RPMI8226 (cell line): ENCODE measurements at regions not wholly inside any gene's neighbourhood (a gene's known extent, or its start where the extent isn't known, plus 50 kb on each side); places are given as distances from the start of the nearest gene placed in this dataset.

Experiments used
- DNase-seq: peaks from one replicate; pipeline ENCODE4 v3.0.0-alpha.2; 2015

GRCh38 chr3:168570404-168571155 is 474.9 kb upstream of the GOLIM4 start:
- DNase-seq, result no peak

- no peak for DNase-seq
Observed at GRCh38 chr3:168558728-168559411, 463.1 kb upstream of the GOLIM4 start.

GRCh38 chr3:168552251-168552650 is 456.5 kb upstream of the GOLIM4 start:
- no peak for DNase-seq

- no peak for DNase-seq
Observed at GRCh38 chr3:168548719-168549118, 453.0 kb upstream of the GOLIM4 start.

- DNase-seq, result no peak
Observed at GRCh38 chr3:168546707-168547106, 451.0 kb upstream of the GOLIM4 start.

GRCh38 chr3:168545591-168545990 is 449.9 kb upstream of the GOLIM4 start:
- no peak for DNase-seq

- no peak for DNase-seq
Observed at GRCh38 chr3:168544097-168544957, 448.6 kb upstream of the GOLIM4 start.

GRCh38 chr3:168540726-168541125 is 445.0 kb upstream of the GOLIM4 start:
- no peak for DNase-seq

- no peak for DNase-seq
Observed at GRCh38 chr3:168539909-168540308, 444.2 kb upstream of the GOLIM4 start.

GRCh38 chr3:168534761-168535160 is 439.0 kb upstream of the GOLIM4 start:
- DNase-seq, result no peak

GRCh38 chr3:168533600-168533999 is 437.9 kb upstream of the GOLIM4 start:
- DNase-seq, result no peak

- no peak for DNase-seq
Observed at GRCh38 chr3:168532135-168532534, 436.4 kb upstream of the GOLIM4 start.

- DNase-seq, result no peak
Observed at GRCh38 chr3:168531116-168531515, 435.4 kb upstream of the GOLIM4 start.

- DNase-seq, result no peak
Observed at GRCh38 chr3:168524129-168524528, 428.4 kb upstream of the GOLIM4 start.

GRCh38 chr3:168517249-168518071 is 421.7 kb upstream of the GOLIM4 start:
- no peak for DNase-seq

- no peak for DNase-seq
Observed at GRCh38 chr3:168514252-168514651, 418.5 kb upstream of the GOLIM4 start.

GRCh38 chr3:168512802-168513201 is 417.1 kb upstream of the GOLIM4 start:
- no peak for DNase-seq

- peak; percentile 14 for DNase-seq
Observed at GRCh38 chr3:168511428-168512014, 415.8 kb upstream of the GOLIM4 start.

GRCh38 chr3:168506589-168506988 is 410.9 kb upstream of the GOLIM4 start:
- no peak for DNase-seq

- no peak for DNase-seq
Observed at GRCh38 chr3:168501570-168501969, 405.8 kb upstream of the GOLIM4 start.

GRCh38 chr3:168498194-168498593 is 402.5 kb upstream of the GOLIM4 start:
- DNase-seq, result peak; percentile 65

- no peak for DNase-seq
Observed at GRCh38 chr3:168497741-168498140, 402.0 kb upstream of the GOLIM4 start.
